H1 (cell line): ENCODE measurements at regions not wholly inside any gene's neighbourhood (a gene's known extent, or its start where the extent isn't known, plus 50 kb on each side); places are given as distances from the start of the nearest gene placed in this dataset.
A peak's percentile ranks its signal among the peaks of the same experiment; 100 is the strongest.

ENCODE experiments used
- CTCF ChIA-PET: fragments of 300-600 bp; sonication (Branson Sonifier 250); formaldehyde crosslinking; loops from one replicate; lab custom pipeline; 2021; ENCODE audit not compliant: partially characterized antibody; lab: Charles Lee
- POLR2A ChIA-PET: fragments of 300-600 bp; sonication (Branson Sonifier 250); formaldehyde crosslinking; loops from one replicate; lab custom pipeline; 2021; ENCODE audit warnings: inconsistent platforms; ENCODE audit not compliant: partially characterized antibody; lab: Charles Lee
- DNase-seq, 2 experiments: peaks; one replicate each; pipeline versions ENCODE4 v3.0.0 to v3.0.0-alpha.2; 2010 to 2022; ENCODE audit warnings: low spot score in 2 of 2, low read depth in 1 of 2, mixed read lengths in 1 of 2
- FAIRE-seq: peaks from 2 replicates; lab custom pipeline; 2011; peaks lifted over from hg19 to GRCh38; lab: Jason Lieb, UNC
- H2AFZ ChIP-seq: 2 replicates; pipeline ENCODE4 v1.8.1; 2012; ENCODE audit warnings: low read length, inconsistent platforms
- H2AK5ac ChIP-seq: 2 replicates; pipeline ENCODE4 v1.6.1; 2013; ENCODE audit warnings: low read depth, low read length
- H2BK120ac ChIP-seq: replicated peaks from 2 replicates; pipeline ENCODE3; 2013; ENCODE audit warnings: low read depth, low read length, inconsistent platforms
- H2BK12ac ChIP-seq: 2 replicates; pipeline ENCODE4 v1.6.1; 2013; ENCODE audit warnings: low read depth, low read length
- H2BK15ac ChIP-seq: 2 replicates; pipeline ENCODE4 v1.6.1; 2013; ENCODE audit warnings: low read length
- H2BK20ac ChIP-seq: 2 replicates; pipeline ENCODE4 v1.6.1; 2013; ENCODE audit warnings: low read length
- H2BK5ac ChIP-seq: 2 replicates; pipeline ENCODE4 v1.6.1; 2013; ENCODE audit warnings: low read depth, low read length
- H3K14ac ChIP-seq: 2 replicates; pipeline ENCODE4 v1.6.1; 2013; ENCODE audit warnings: inconsistent platforms; ENCODE audit not compliant: insufficient read length
- H3K18ac ChIP-seq: 2 replicates; pipeline ENCODE4 v1.6.1; 2013; ENCODE audit warnings: low read length; ENCODE audit errors: extremely low read depth
- H3K23ac ChIP-seq: 2 replicates; pipeline ENCODE4 v1.6.1; 2013; ENCODE audit warnings: inconsistent platforms; ENCODE audit not compliant: insufficient read length
- H3K23me2 ChIP-seq: 2 replicates; pipeline ENCODE4 v1.6.1; 2013; ENCODE audit warnings: low read depth, low read length
- H3K27ac ChIP-seq: 2 replicates; pipeline ENCODE4 v1.6.1; 2011; ENCODE audit warnings: low read depth, low read length, inconsistent platforms
- H3K27me3 ChIP-seq, 4 experiments: replicated peaks in 1 of 4; 1 replicate in 1 of 4; 2 replicates in 3 of 4; pipeline versions ENCODE4 v1.6.1 to v1.8.1; 2011 to 2013; ENCODE audit warnings: low read length in 3 of 4, mild to moderate bottlenecking in 3 of 4, inconsistent platforms in 2 of 4, mixed read lengths in 2 of 4, moderate library complexity in 1 of 4; ENCODE audit not compliant: control insufficient read depth in 3 of 4, insufficient read depth in 3 of 4; ENCODE audit errors: extremely low read depth in 1 of 4
- H3K36me3 ChIP-seq, 4 experiments: 2 replicates each; pipeline versions ENCODE4 v1.6.1 to v1.8.1; 2011 to 2013; ENCODE audit warnings: mild to moderate bottlenecking in 4 of 4, low read length in 3 of 4, moderate library complexity in 2 of 4, control low read depth in 1 of 4, inconsistent platforms in 1 of 4; ENCODE audit not compliant: insufficient read depth in 4 of 4, control insufficient read depth in 2 of 4
- H3K4ac ChIP-seq: replicated peaks from 2 replicates; pipeline ENCODE3; 2013; ENCODE audit warnings: low read length, low read depth, mixed read lengths, inconsistent platforms; ENCODE audit not compliant: insufficient read length
- H3K4me1 ChIP-seq, 4 experiments: replicated peaks in 1 of 4; 1 replicate in 1 of 4; 2 replicates in 3 of 4; pipeline versions ENCODE4 v1.6.1 to v1.8.1; 2011 to 2013; ENCODE audit warnings: low read length in 3 of 4, inconsistent platforms in 2 of 4, mixed read lengths in 1 of 4; ENCODE audit not compliant: insufficient read depth in 4 of 4, control insufficient read depth in 3 of 4
- H3K4me2 ChIP-seq, 2 experiments: 2 replicates each; pipeline versions ENCODE4 v1.6.1 to v1.8.1; 2011 to 2013; ENCODE audit warnings: low read depth in 2 of 2, low read length in 2 of 2, control low read depth in 1 of 2, inconsistent platforms in 1 of 2, mild to moderate bottlenecking in 1 of 2; ENCODE audit not compliant: insufficient read depth in 1 of 2
- H3K4me3 ChIP-seq, 4 experiments: fragments of 200-600, 300-600 bp in 1 of 4; sonication (generic), shearing (Covaris generic), sonication (Bioruptor Twin) in 1 of 4; 2 replicates each; pipeline versions ENCODE4 v1.5.1 to v1.8.1; 2011 to 2016; ENCODE audit warnings: low read length in 4 of 4, low read depth in 3 of 4, control low read depth in 2 of 4, inconsistent platforms in 2 of 4, mild to moderate bottlenecking in 2 of 4, mixed read lengths in 1 of 4, moderate library complexity in 1 of 4; ENCODE audit not compliant: insufficient read depth in 2 of 4; ENCODE audit errors: extremely low read depth in 1 of 4
- H3K56ac ChIP-seq: replicated peaks from 2 replicates; pipeline ENCODE3; 2013; ENCODE audit warnings: low read depth, mild to moderate bottlenecking, mixed read lengths, low read length, inconsistent platforms; ENCODE audit not compliant: insufficient read length
- H3K79me1 ChIP-seq: 2 replicates; pipeline ENCODE4 v1.6.1; 2013; ENCODE audit warnings: low read depth, low read length, control low read depth
- H3K79me2 ChIP-seq, 2 experiments: 2 replicates each; pipeline versions ENCODE4 v1.6.1 to v1.8.1; 2012 to 2013; ENCODE audit warnings: low read length in 2 of 2, mild to moderate bottlenecking in 2 of 2, inconsistent platforms in 1 of 2; ENCODE audit not compliant: insufficient read depth in 2 of 2, control insufficient read depth in 1 of 2
- H3K9ac ChIP-seq, 4 experiments: replicated peaks in 1 of 4; 1 replicate in 1 of 4; 2 replicates in 3 of 4; pipeline versions ENCODE4 v1.6.1 to v1.8.1; 2011 to 2013; ENCODE audit warnings: low read depth in 3 of 4, low read length in 3 of 4, control low read depth in 2 of 4, mild to moderate bottlenecking in 2 of 4, moderate library complexity in 2 of 4, inconsistent platforms in 1 of 4; ENCODE audit errors: extremely low read depth in 1 of 4
- H3K9me3 ChIP-seq, 2 experiments: 2 replicates each; pipeline versions ENCODE4 v1.6.1 to v1.8.1; 2012 to 2013; ENCODE audit warnings: mild to moderate bottlenecking in 2 of 2, moderate library complexity in 2 of 2, control low read depth in 1 of 2, inconsistent platforms in 1 of 2, low read depth in 1 of 2, low read length in 1 of 2, mixed read lengths in 1 of 2; ENCODE audit not compliant: insufficient read depth in 2 of 2
- H4K20me1 ChIP-seq, 2 experiments: replicated peaks in 1 of 2; 2 replicates each; pipeline versions ENCODE3 to v1.8.1; 2011 to 2013; ENCODE audit warnings: inconsistent platforms in 2 of 2, low read length in 2 of 2, mild to moderate bottlenecking in 1 of 2; ENCODE audit not compliant: insufficient read depth in 2 of 2, control insufficient read depth in 1 of 2
- H4K5ac ChIP-seq: 2 replicates; pipeline ENCODE4 v1.6.1; 2013; ENCODE audit warnings: low read length, low read depth, mixed read lengths, inconsistent platforms; ENCODE audit not compliant: insufficient read length
- H4K8ac ChIP-seq: 2 replicates; pipeline ENCODE4 v1.8.0; 2013; ENCODE audit warnings: mild to moderate bottlenecking, moderate library complexity, low read length, inconsistent platforms; ENCODE audit not compliant: insufficient read depth; ENCODE audit errors: extremely low read depth
- H4K91ac ChIP-seq: replicated peaks from 2 replicates; pipeline ENCODE3; 2013; ENCODE audit warnings: low read length, mixed read lengths, inconsistent platforms; ENCODE audit not compliant: insufficient read length
- CTBP2 ChIP-seq: IDR thresholded peaks from 2 replicates; pipeline ENCODE4 v1.7.0; 2011; ENCODE audit warnings: borderline replicate concordance, mild to moderate bottlenecking, moderate library complexity, mixed read lengths, low read length; ENCODE audit not compliant: insufficient read depth, insufficient read length
- EZH2 ChIP-seq: fragments of 200-600 bp; sonication (generic); IDR thresholded peaks from 2 replicates; pipeline ENCODE4 v1.7.1; 2012; ENCODE audit warnings: low read depth, mild to moderate bottlenecking, moderate library complexity, low read length, inconsistent platforms; ENCODE audit not compliant: severe bottlenecking
- KDM4A ChIP-seq: IDR thresholded peaks from one replicate; pipeline ENCODE4 v1.7.1; 2012; ENCODE audit warnings: low read depth, mild to moderate bottlenecking, moderate library complexity, low read length, inconsistent platforms; ENCODE audit not compliant: severe bottlenecking
- NANOG ChIP-seq: IDR thresholded peaks from 2 replicates; pipeline ENCODE4 v1.6.1; 2011; ENCODE audit warnings: low read length, low read depth, mild to moderate bottlenecking, inconsistent platforms; ENCODE audit not compliant: insufficient read depth, poor library complexity, severe bottlenecking
- POLR2AphosphoS5 ChIP-seq: IDR thresholded peaks from 2 replicates; pipeline ENCODE4 v1.6.1; 2011; ENCODE audit warnings: low read depth, low read length
- RAD21 ChIP-seq, 2 experiments: IDR thresholded peaks in 1 of 2; conservative IDR thresholded peaks in 1 of 2; 2 replicates each; pipeline ENCODE4 v1.6.1; 2011; ENCODE audit warnings: low read depth in 2 of 2, low read length in 2 of 2, improper control_type of control experiment in 1 of 2, inconsistent platforms in 1 of 2, mild to moderate bottlenecking in 1 of 2, moderate library complexity in 1 of 2
- SIN3A ChIP-seq, 2 experiments: IDR thresholded peaks in 1 of 2; conservative IDR thresholded peaks in 1 of 2; 2 replicates each; pipeline ENCODE4 v1.6.1; 2011 to 2012; ENCODE audit warnings: low read length in 2 of 2, improper control_type of control experiment in 1 of 2, low read depth in 1 of 2, mild to moderate bottlenecking in 1 of 2
- TAF7 ChIP-seq: optimal IDR thresholded peaks from 2 replicates; pipeline ENCODE3; 2011; ENCODE audit warnings: low read depth, mild to moderate bottlenecking, inconsistent platforms, low read length, moderate library complexity, borderline replicate concordance
- TCF12 ChIP-seq: IDR thresholded peaks from 2 replicates; pipeline ENCODE4 v1.6.1; 2011; ENCODE audit warnings: low read depth, mild to moderate bottlenecking, low read length
- WGBS, 2 experiments: shearing (Covaris generic) in 1 of 2; methylation state at CpG; one replicate each; pipeline versions ENCODE4 v1.1.6 to v1.1.7; 2013 to 2015; ENCODE audit warnings: low lambda C conversion rate in 2 of 2, mixed read lengths in 2 of 2, inconsistent platforms in 1 of 2, low coverage in 1 of 2, missing lambda C conversion rate in 1 of 2; ENCODE audit not compliant: insufficient replicate concordance in 2 of 2, insufficient coverage in 1 of 2, insufficient read length in 1 of 2; ENCODE audit errors: extremely low coverage in 1 of 2, missing lambda C conversion rate in 1 of 2; 5-methylcytosine and 5-hydroxymethylcytosine counted together

DNA sequence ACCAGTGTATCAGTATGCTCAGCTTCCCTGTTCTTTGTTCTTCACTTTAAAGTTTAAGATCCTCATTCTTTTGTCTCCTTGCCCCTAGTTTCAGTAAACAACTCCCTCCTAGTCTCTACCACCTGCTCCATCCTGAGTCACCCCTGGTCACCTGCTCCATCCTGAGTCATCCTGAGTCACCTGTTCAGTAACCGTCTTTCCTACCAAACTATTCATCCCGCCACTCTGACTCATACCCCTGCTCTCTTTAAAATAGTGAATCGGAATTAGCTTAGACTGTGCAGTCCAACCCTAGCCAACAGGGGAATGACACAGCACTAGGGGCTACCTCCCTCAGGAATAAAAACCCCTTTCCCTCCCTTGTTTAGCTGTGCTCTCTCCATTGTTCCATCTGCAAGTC is 888.1 kb upstream of the MDGA2 start:
- H3K9ac ChIP-seq = no peak overlapping the region; a peak in 1 of 7 replicates
- H3K14ac ChIP-seq = no peak overlapping the region
- no peak overlapping the region for H2AFZ ChIP-seq
- H4K20me1 ChIP-seq = no peaks in the 10 kb centered on the region
- no peak overlapping the region; a peak in 1 of 8 replicates for H3K4me3 ChIP-seq
- H3K4me2 ChIP-seq = no peak overlapping the region
- peaks cover 4 to 25% (median 13%) of the 10 kb centered on the region in 4 experiments; a peak in 6 of 7 replicates for H3K4me1 ChIP-seq
- peaks cover 0 to 1% (median 0%) of the 10 kb centered on the region in 4 experiments; a peak in 1 of 7 replicates for H3K27me3 ChIP-seq
- DNase-seq (no peak), FAIRE-seq (no peak)
- no peaks in the 10 kb centered on the region for H3K79me1 ChIP-seq
- WGBS, 2 experiments = 43% methylated on average over 3 of the region's 3 CpGs; no CpG with 5 or more reads in 1 of the 2 experiments
- no peaks in the 10 kb centered on the region for H3K9me3 ChIP-seq
- H3K27ac ChIP-seq = peak overlapping the region; percentile 73
- no peak overlapping the region for H2BK120ac ChIP-seq
- no peak overlapping the region for H3K23ac ChIP-seq
- no peak overlapping the region for H2BK15ac ChIP-seq
- H3K18ac ChIP-seq = peak overlapping the region; percentile 29; the same call in 1 of the 2 replicates
- H4K91ac ChIP-seq = no peak overlapping the region
- no peaks in the 10 kb centered on the region for H3K79me2 ChIP-seq
- H2BK5ac ChIP-seq = peak overlapping the region; percentile 29; the same call in 1 of the 2 replicates
- H2BK20ac ChIP-seq = 0 out of 2 replicates have a peak overlapping the region, but pooled peaks have one; percentile 27
- no peak overlapping the region for H3K4ac ChIP-seq
- no peak overlapping the region for H4K8ac ChIP-seq
- no peak overlapping the region for H4K5ac ChIP-seq
- CTCF ChIA-PET = no interaction called here
- no peak overlapping the region for H3K56ac ChIP-seq
- H3K23me2 ChIP-seq = no peaks in the 10 kb centered on the region
- no peak overlapping the region for H2AK5ac ChIP-seq
- POLR2A ChIA-PET = interaction anchor here (0.6 to 1.7 kb wide), 2 partner anchors 13 to 1003 kb away, joined by 4 read pairs; no protein-coding TSS in a partner anchor
- no peak overlapping the region; the same call in 1 of the 2 replicates for H2BK12ac ChIP-seq
- H3K36me3 ChIP-seq = no peaks in the 10 kb centered on the region
- TF ChIP-seq POLR2AphosphoS5 (no peak), KDM4A (no peak), NANOG (no peak), CTBP2 (no peak), EZH2 (no peak), TAF7 (no peak), RAD21 (IDR thresholded peaks at IDR 0.05 in 1 of 2, conservative IDR thresholded peaks at IDR 0.05 in 1 of 2; ENCODE audit: low read depth in 2 of 2, low read length in 2 of 2) (no peak), TCF12 (peak; percentile 89; the same call in 1 of the 2 replicates), SIN3A (conservative IDR thresholded peaks at IDR 0.05 in 1 of 2, IDR thresholded peaks at IDR 0.05 in 1 of 2; ENCODE audit: low read depth in 1 of 2, low read length in 2 of 2) (no peak)
